Activated CD4-positive, alpha-beta T cell treated with anti-CD3 and anti-CD28 coated beads, Interleukin-2, amount 10 ng/mL, durations not matched to agents 7 days and 5 days (primary cell): ENCODE measurements at regions not wholly inside any gene's neighbourhood (a gene's known extent, or its start where the extent isn't known, plus 50 kb on each side); places are given as distances from the start of the nearest gene placed in this dataset.

Experiments used
- CTCF ChIA-PET: fragments of 350-600 bp; sonication (Branson Sonifier 250); formaldehyde crosslinking; loops from one replicate; lab custom pipeline; 2021; ENCODE audit warnings: antibody characterized with exemption; lab: Charles Lee
- POLR2A ChIA-PET: fragments of 350-600 bp; sonication (Branson Sonifier 250); formaldehyde crosslinking; loops from one replicate; lab custom pipeline; 2021; ENCODE audit warnings: antibody characterized with exemption; lab: Charles Lee
- DNase-seq: peaks from one replicate; pipeline ENCODE4 v3.0.0-alpha.2; 2020
- H3K27ac Mint-ChIP-seq: one replicate; pipeline ENCODE4 v1.8.0; 2021; ENCODE audit warnings: mild to moderate bottlenecking, moderate library complexity, mixed read lengths
- H3K27me3 Mint-ChIP-seq: one replicate; pipeline ENCODE4 v1.8.0; 2021; ENCODE audit warnings: mixed read lengths
- H3K36me3 Mint-ChIP-seq: one replicate; pipeline ENCODE4 v1.8.0; 2021; ENCODE audit warnings: low read depth, mixed read lengths
- H3K4me1 Mint-ChIP-seq: one replicate; pipeline ENCODE4 v1.8.0; 2021; ENCODE audit warnings: mixed read lengths
- H3K4me3 Mint-ChIP-seq: one replicate; pipeline ENCODE4 v1.8.0; 2021; ENCODE audit warnings: mild to moderate bottlenecking, moderate library complexity, mixed read lengths
- H3K9me3 Mint-ChIP-seq: one replicate; pipeline ENCODE4 v1.8.0; 2021; ENCODE audit warnings: mixed read lengths

DNA sequence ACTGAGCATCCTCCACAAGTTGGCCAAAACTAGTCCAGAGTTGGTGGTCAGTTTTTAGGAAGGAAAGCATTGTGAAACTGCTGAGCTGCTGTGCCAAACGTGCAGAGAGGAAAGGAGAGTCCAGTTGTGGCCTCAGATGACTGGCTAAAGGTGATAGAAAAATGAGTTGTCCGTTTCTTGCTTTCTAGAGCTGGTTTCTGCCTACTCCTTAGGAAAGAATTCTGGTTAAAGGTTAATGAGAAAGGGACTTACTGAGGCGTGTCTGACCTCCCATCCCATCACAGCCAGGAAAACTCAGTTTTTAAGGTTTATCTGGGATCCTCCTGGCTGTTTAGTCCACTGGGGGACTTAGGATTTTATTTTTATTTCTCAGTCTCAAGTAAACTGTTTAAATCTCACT is 1186.3 kb downstream of the UQCRFS1 start:
- Mint-ChIP-seq H3K9me3 (no peaks in the 10 kb centered on the region), H3K27ac (no peak overlapping the region), H3K27me3 (no peaks in the 10 kb centered on the region), H3K4me1 (no peaks in the 10 kb centered on the region), H3K4me3 (no peak overlapping the region), H3K36me3 (no peaks in the 10 kb centered on the region)
- ChIA-PET CTCF (interaction anchor here (1.2 kb wide), 1 partner anchor 9 kb away, joined by 4 read pairs; no protein-coding TSS in a partner anchor), POLR2A (no interaction called here)
- no peak for DNase-seq

- CTCF ChIA-PET = no interaction called here
- Mint-ChIP-seq H3K36me3 (no peaks in the 10 kb centered on the region), H3K27me3 (no peaks in the 10 kb centered on the region)
These were observed 1188.0 kb downstream of the UQCRFS1 start for GRCh38 chr19:28024920-28025319.

DNA sequence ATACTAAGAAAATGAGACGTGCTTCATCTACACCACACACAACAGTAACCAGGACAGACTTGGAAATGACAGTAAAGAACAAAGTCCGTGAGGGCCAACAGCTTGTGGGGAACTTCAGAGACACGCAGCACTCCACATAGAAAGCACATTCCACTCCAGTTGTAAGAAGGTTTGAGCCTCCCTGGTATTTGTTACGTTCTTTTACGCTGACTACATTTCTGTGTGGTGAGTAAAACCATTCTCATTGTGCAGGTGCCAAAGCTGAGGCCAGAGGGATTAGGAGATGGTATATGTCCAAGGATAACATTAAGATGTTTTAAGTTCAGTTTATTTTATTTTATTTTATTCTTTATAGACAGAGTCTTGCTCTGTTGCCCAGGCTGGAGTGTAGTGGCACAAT is 1189.9 kb downstream of the UQCRFS1 start:
- no peaks in the 10 kb centered on the region for H3K27me3 Mint-ChIP-seq
- no peak overlapping the region for H3K27ac Mint-ChIP-seq
- no peaks in the 10 kb centered on the region for H3K4me1 Mint-ChIP-seq
- ChIA-PET POLR2A (no interaction called here), CTCF (no interaction called here)
- DNase-seq = no peak
- no peaks in the 10 kb centered on the region for H3K36me3 Mint-ChIP-seq
- no peaks in the 10 kb centered on the region for H3K9me3 Mint-ChIP-seq
- no peak overlapping the region for H3K4me3 Mint-ChIP-seq

More at GRCh38 chr19:28024920-28025319, 1188.0 kb downstream of the UQCRFS1 start:
- H3K4me1 Mint-ChIP-seq = no peaks in the 10 kb centered on the region
- H3K27ac Mint-ChIP-seq = no peak overlapping the region
- no peak for DNase-seq
- H3K9me3 Mint-ChIP-seq = no peaks in the 10 kb centered on the region
- POLR2A ChIA-PET = no interaction called here
- no peak overlapping the region for H3K4me3 Mint-ChIP-seq

- Mint-ChIP-seq H3K27ac (no peak overlapping the region), H3K9me3 (no peaks in the 10 kb centered on the region), H3K27me3 (no peaks in the 10 kb centered on the region), H3K36me3 (no peaks in the 10 kb centered on the region), H3K4me1 (no peaks in the 10 kb centered on the region), H3K4me3 (no peak overlapping the region)
- ChIA-PET POLR2A (no interaction called here), CTCF (interaction anchor here (0.6 kb wide), 1 partner anchor 16 kb away, joined by 3 read pairs; no protein-coding TSS in a partner anchor)
- DNase-seq = no peak
These were observed 1190.4 kb downstream of the UQCRFS1 start for GRCh38 chr19:28022506-28022905.

GRCh38 chr19:28021259-28022185 is 1191.4 kb downstream of the UQCRFS1 start:
- ChIA-PET POLR2A (no interaction called here), CTCF (no interaction called here)
- DNase-seq = no peak
- Mint-ChIP-seq H3K27ac (no peak overlapping the region), H3K36me3 (no peaks in the 10 kb centered on the region), H3K4me3 (no peak overlapping the region), H3K4me1 (no peaks in the 10 kb centered on the region), H3K27me3 (no peaks in the 10 kb centered on the region), H3K9me3 (no peaks in the 10 kb centered on the region)

DNA sequence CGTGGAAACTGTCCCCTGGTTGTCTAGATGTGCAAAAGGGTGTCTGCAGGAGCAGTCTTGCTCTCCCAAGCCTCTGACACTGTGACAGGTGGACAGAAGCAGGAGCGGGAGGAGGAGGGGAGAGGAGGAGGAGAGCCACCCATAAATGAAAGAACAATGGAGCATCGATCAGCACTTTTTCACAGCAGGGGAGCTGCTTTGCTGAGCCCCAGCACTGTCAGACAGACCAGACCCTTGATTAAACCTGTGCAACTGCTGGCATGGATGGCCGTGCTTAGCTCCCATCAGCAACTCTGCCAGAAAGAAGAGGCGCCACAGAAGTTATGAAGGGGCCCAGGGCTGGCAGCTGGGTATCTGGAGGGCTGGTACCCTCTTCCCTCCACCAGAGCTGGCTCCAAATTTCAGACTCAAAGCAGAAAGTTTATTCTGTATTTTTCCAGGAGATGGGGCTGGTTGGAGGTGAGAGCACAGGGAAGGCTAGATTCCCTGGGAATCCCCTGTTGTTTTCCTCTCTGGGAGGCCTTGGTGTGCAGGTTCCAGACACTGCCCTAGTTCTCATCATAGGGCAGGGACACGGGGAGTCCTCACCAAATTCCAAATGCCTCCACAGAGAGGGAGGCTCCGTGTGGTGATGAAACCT is 1192.2 kb downstream of the UQCRFS1 start:
- no peak for DNase-seq
- no peaks in the 10 kb centered on the region for H3K27me3 Mint-ChIP-seq
- no peaks in the 10 kb centered on the region for H3K9me3 Mint-ChIP-seq
- H3K36me3 Mint-ChIP-seq = no peaks in the 10 kb centered on the region
- no peak overlapping the region for H3K27ac Mint-ChIP-seq
- H3K4me3 Mint-ChIP-seq = no peak overlapping the region
- H3K4me1 Mint-ChIP-seq = no peaks in the 10 kb centered on the region
- ChIA-PET POLR2A (no interaction called here), CTCF (no interaction called here)

GRCh38 chr19:28019901-28020300 is 1193.0 kb downstream of the UQCRFS1 start:
- POLR2A ChIA-PET = no interaction called here
- Mint-ChIP-seq H3K36me3 (no peaks in the 10 kb centered on the region), H3K4me1 (no peaks in the 10 kb centered on the region), H3K4me3 (no peak overlapping the region), H3K27ac (no peak overlapping the region), H3K27me3 (no peaks in the 10 kb centered on the region), H3K9me3 (no peaks in the 10 kb centered on the region)
- CTCF ChIA-PET = no interaction called here
- DNase-seq = no peak

GRCh38 chr19:28019371-28019770 is 1193.6 kb downstream of the UQCRFS1 start:
- POLR2A ChIA-PET = no interaction called here
- Mint-ChIP-seq H3K27me3 (no peaks in the 10 kb centered on the region), H3K36me3 (no peaks in the 10 kb centered on the region)

GRCh38 chr19:28018499-28018898 is 1194.5 kb downstream of the UQCRFS1 start:
- Mint-ChIP-seq H3K36me3 (no peaks in the 10 kb centered on the region), H3K27me3 (no peaks in the 10 kb centered on the region), H3K4me1 (no peaks in the 10 kb centered on the region), H3K27ac (no peak overlapping the region), H3K4me3 (no peak overlapping the region), H3K9me3 (no peaks in the 10 kb centered on the region)
- ChIA-PET POLR2A (no interaction called here), CTCF (no interaction called here)
- DNase-seq = no peak

More at GRCh38 chr19:28019371-28019770, 1193.6 kb downstream of the UQCRFS1 start:
- Mint-ChIP-seq H3K4me3 (no peak overlapping the region), H3K4me1 (no peaks in the 10 kb centered on the region), H3K27ac (no peak overlapping the region), H3K9me3 (no peaks in the 10 kb centered on the region)
- no peak for DNase-seq
- CTCF ChIA-PET = no interaction called here

DNA sequence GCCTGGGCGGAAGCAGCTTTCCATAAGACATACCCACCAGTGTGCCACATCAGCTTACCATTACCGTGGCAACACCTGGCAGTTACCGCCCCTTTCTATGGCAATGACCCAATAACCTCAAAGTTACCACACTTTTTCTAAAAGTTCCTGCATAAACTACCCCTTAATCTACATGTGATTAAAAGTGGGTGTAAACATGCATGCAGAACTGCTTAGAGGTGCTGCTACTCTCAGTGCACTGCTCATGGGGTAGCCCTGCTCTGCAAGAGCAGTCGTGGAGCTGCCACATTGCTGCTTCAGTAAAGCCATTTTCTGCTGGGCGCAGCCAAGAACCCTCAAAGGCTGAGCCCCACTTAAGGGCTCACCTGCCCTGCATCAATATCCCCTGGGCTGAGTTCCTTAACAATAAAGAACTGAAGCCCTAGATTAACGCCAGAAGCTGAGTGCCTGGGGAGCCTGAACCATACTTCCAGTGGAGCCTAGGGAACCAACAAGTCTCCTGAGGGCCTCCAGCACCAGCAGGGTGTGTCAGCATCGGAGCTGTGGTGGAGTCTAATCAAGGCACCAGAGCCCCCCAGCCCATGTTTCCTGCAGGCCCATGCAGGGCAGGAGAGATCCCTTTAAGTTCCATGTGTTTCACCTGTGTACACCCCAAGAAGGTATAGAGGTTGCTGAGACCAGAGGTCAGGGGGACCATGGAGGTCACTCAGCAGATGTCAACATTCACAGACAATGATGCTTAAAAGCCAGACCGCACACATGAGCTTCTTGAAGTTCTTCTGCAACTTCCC is 1198.1 kb downstream of the UQCRFS1 start:
- no peaks in the 10 kb centered on the region for H3K9me3 Mint-ChIP-seq
- POLR2A ChIA-PET = no interaction called here
- no peaks in the 10 kb centered on the region for H3K27me3 Mint-ChIP-seq
- no peak overlapping the region for H3K27ac Mint-ChIP-seq
- DNase-seq = no peak
- CTCF ChIA-PET = no interaction called here
- no peaks in the 10 kb centered on the region for H3K4me1 Mint-ChIP-seq
- H3K36me3 Mint-ChIP-seq = no peaks in the 10 kb centered on the region
- H3K4me3 Mint-ChIP-seq = no peak overlapping the region

- ChIA-PET POLR2A (no interaction called here), CTCF (no interaction called here)
- H3K4me1 Mint-ChIP-seq = no peaks in the 10 kb centered on the region
- no peak overlapping the region for H3K4me3 Mint-ChIP-seq
- no peak for DNase-seq
- H3K27ac Mint-ChIP-seq = no peak overlapping the region
- H3K36me3 Mint-ChIP-seq = no peaks in the 10 kb centered on the region
- no peaks in the 10 kb centered on the region for H3K27me3 Mint-ChIP-seq
- peaks cover 3% of the 10 kb centered on the region for H3K9me3 Mint-ChIP-seq
These were observed 1200.6 kb downstream of the UQCRFS1 start for GRCh38 chr19:28012361-28012760.

DNA sequence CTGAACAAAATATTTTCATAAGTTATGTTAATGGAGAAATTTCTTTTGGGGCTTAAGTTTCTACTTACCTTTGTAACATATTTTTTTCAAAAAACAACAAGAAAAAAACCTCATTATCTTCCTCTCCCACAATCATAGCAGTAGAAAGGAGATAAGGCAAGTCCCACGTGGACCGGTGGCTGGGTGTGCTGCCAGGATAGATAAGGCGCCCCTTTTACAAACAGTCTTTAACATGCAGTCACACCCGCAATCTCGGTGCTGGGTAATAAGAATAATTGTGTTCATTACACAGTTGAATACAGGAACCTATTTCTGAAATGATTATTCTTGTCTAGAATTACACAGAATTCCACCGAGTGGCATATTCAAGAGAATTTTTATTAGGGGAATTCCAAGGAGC is 1202.3 kb downstream of the UQCRFS1 start:
- H3K4me3 Mint-ChIP-seq = no peak overlapping the region
- no peaks in the 10 kb centered on the region for H3K27me3 Mint-ChIP-seq
- CTCF ChIA-PET = no interaction called here
- H3K4me1 Mint-ChIP-seq = no peaks in the 10 kb centered on the region
- peaks cover 3% of the 10 kb centered on the region for H3K9me3 Mint-ChIP-seq
- POLR2A ChIA-PET = no interaction called here
- no peak overlapping the region for H3K27ac Mint-ChIP-seq
- H3K36me3 Mint-ChIP-seq = no peaks in the 10 kb centered on the region
- no peak for DNase-seq

DNA sequence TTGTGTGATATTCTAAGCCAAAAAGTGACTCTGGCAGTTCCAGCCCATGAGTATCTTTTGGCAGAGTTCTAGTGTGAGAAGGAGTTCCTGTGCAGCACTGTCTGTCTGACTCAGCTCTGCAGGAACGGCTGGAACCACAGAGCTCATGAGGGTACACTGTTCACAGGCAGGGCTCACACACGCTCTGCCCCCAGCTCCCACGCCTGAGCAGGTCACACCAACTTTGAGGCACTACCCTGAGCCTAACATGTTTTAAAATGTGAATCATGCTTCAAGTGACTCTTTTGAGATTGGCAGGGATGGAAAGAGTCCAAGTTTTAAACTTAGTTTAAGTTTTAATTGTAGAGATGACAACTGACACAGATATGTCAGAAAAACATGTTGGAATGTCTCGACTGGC is 1203.3 kb downstream of the UQCRFS1 start:
- Mint-ChIP-seq H3K27me3 (no peaks in the 10 kb centered on the region), H3K27ac (no peak overlapping the region), H3K9me3 (peaks cover 3% of the 10 kb centered on the region), H3K4me1 (no peaks in the 10 kb centered on the region), H3K36me3 (no peaks in the 10 kb centered on the region), H3K4me3 (no peak overlapping the region)
- DNase-seq = no peak
- CTCF ChIA-PET = no interaction called here
- POLR2A ChIA-PET = no interaction called here
